Panc1 (cell line): ENCODE measurements at regions not wholly inside any gene's neighbourhood (a gene's known extent, or its start where the extent isn't known, plus 50 kb on each side); places are given as distances from the start of the nearest gene placed in this dataset.

Source experiments
- CTCF ChIP-seq: fragments of 450-650 bp; IDR thresholded peaks from 2 replicates; pipeline ENCODE4 v1.5.1; 2017; ENCODE audit warnings: mild to moderate bottlenecking
- POLR2AphosphoS5 ChIP-seq: IDR thresholded peaks from 2 replicates; pipeline ENCODE4 v1.6.1; 2012; ENCODE audit warnings: mild to moderate bottlenecking, low read depth, low read length, moderate library complexity
- REST ChIP-seq, 2 experiments: IDR thresholded peaks; 2 replicates each; pipeline ENCODE4 v1.6.1; 2011 to 2012; ENCODE audit warnings: low read depth in 2 of 2, control low read depth in 1 of 2, low read length in 1 of 2, mild to moderate bottlenecking in 1 of 2, moderate library complexity in 1 of 2; ENCODE audit not compliant: insufficient read depth in 1 of 2
- SIN3A ChIP-seq: IDR thresholded peaks from 2 replicates; pipeline ENCODE4 v1.6.1; 2012; ENCODE audit warnings: low read depth, mild to moderate bottlenecking, low read length, moderate library complexity, borderline replicate concordance; ENCODE audit not compliant: insufficient read depth
- TCF7L2 ChIP-seq: IDR thresholded peaks from 2 replicates; pipeline ENCODE4 v1.6.1; 2011; ENCODE audit warnings: mild to moderate bottlenecking, low read depth, low read length, inconsistent platforms

GRCh38 chr5:167425161-167425560 lies 866.3 kb upstream of the WWC1 start:
- no peak for TF ChIP-seq CTCF
- no peak for TF ChIP-seq REST (IDR thresholded peaks at IDR 0.05; ENCODE audit: insufficient read depth in 1 of 2, low read depth in 2 of 2, low read length in 1 of 2)
- TF ChIP-seq POLR2AphosphoS5 = no peak
- TF ChIP-seq SIN3A = no peak
- no peak for TF ChIP-seq TCF7L2
